IMR-90 (cell line): ENCODE measurements at regions not wholly inside any gene's neighbourhood (a gene's known extent, or its start where the extent isn't known, plus 50 kb on each side); places are given as distances from the start of the nearest gene placed in this dataset.

Source experiments
- ATAC-seq: fragments of 200-7000 bp; cut with Tn5 transposase; 2 replicates; pipeline ENCODE4 v1.9.1; 2020; ENCODE audit warnings: low read depth, mild to moderate bottlenecking, moderate library complexity
- BruUV-seq: library from RNA; stranded (reverse); fragments of 400-500 nt; replicated peaks from 2 replicates; lab custom pipeline; 2021; lab: Mats Ljungman, UMichigan
- CTCF ChIA-PET: fragments of 300-600 bp; formaldehyde crosslinking; extraction: SDS; loops from one replicate; lab custom pipeline; 2021; ENCODE audit warnings: antibody characterized with exemption; lab: Yijun Ruan, JAX
- POLR2A ChIA-PET: fragments of 300-600 bp; sonication (Branson Sonifier 250); formaldehyde crosslinking; loops from one replicate; lab custom pipeline; 2022; ENCODE audit warnings: antibody characterized with exemption; ENCODE audit not compliant: unreplicated experiment; lab: Charles Lee
- DNase-seq: peaks from one replicate; pipeline ENCODE4 v3.0.0; 2013
- H2AFZ ChIP-seq: replicated peaks from 2 replicates; pipeline ENCODE3; 2013; ENCODE audit warnings: low read length, mild to moderate bottlenecking; ENCODE audit not compliant: poor library complexity
- H2AK5ac ChIP-seq: 2 replicates; pipeline ENCODE4 v1.6.1; 2013; ENCODE audit warnings: low read depth, low read length, inconsistent platforms
- H2AK9ac ChIP-seq: replicated peaks from 2 replicates; pipeline ENCODE3; 2013; ENCODE audit warnings: mild to moderate bottlenecking, low read depth, low read length, moderate library complexity; ENCODE audit not compliant: poor library complexity
- H2BK120ac ChIP-seq: 2 replicates; pipeline ENCODE4 v1.6.1; 2013; ENCODE audit warnings: low read depth, low read length, inconsistent platforms
- H2BK15ac ChIP-seq: 3 replicates; pipeline ENCODE4 v1.6.1; 2013; ENCODE audit warnings: low read depth, low read length, inconsistent platforms
- H2BK20ac ChIP-seq: 2 replicates; pipeline ENCODE4 v1.6.1; 2013; ENCODE audit warnings: low read depth, mild to moderate bottlenecking, inconsistent platforms, low read length, moderate library complexity
- H2BK5ac ChIP-seq: 2 replicates; pipeline ENCODE4 v1.6.1; 2013; ENCODE audit warnings: mild to moderate bottlenecking, low read depth, low read length, inconsistent platforms; ENCODE audit not compliant: poor library complexity, severe bottlenecking
- H3K14ac ChIP-seq: replicated peaks from 2 replicates; pipeline ENCODE4 v1.6.1; 2013; ENCODE audit warnings: low read depth, low read length, inconsistent platforms
- H3K18ac ChIP-seq: 2 replicates; pipeline ENCODE4 v1.6.1; 2013; ENCODE audit warnings: low read depth, low read length, control low read depth
- H3K23ac ChIP-seq: 2 replicates; pipeline ENCODE4 v1.6.1; 2013; ENCODE audit warnings: low read depth, low read length, inconsistent platforms
- H3K27ac ChIP-seq: 2 replicates; pipeline ENCODE4 v1.5.1; 2013; ENCODE audit warnings: mild to moderate bottlenecking, control low read depth, low read length; ENCODE audit not compliant: insufficient read depth
- H3K27me3 ChIP-seq: 2 replicates; pipeline ENCODE4 v1.6.1; 2013; ENCODE audit warnings: low read length; ENCODE audit not compliant: control insufficient read depth, insufficient read depth
- H3K36me3 ChIP-seq: 2 replicates; pipeline ENCODE4 v1.6.1; 2013; ENCODE audit warnings: low read length, mixed read lengths; ENCODE audit not compliant: control insufficient read depth, insufficient read depth
- H3K4ac ChIP-seq: 2 replicates; pipeline ENCODE4 v1.6.1; 2013; ENCODE audit warnings: low read depth, low read length, inconsistent platforms
- H3K4me1 ChIP-seq: 2 replicates; pipeline ENCODE4 v1.6.1; 2013; ENCODE audit warnings: low read length, mixed read lengths; ENCODE audit not compliant: control insufficient read depth, insufficient read depth
- H3K4me2 ChIP-seq: 2 replicates; pipeline ENCODE4 v1.6.1; 2013; ENCODE audit warnings: low read depth, mild to moderate bottlenecking, control low read depth, low read length, moderate library complexity
- H3K4me3 ChIP-seq: 2 replicates; pipeline ENCODE4 v1.5.1; 2013; ENCODE audit warnings: low read depth, mild to moderate bottlenecking, control low read depth, low read length, moderate library complexity; ENCODE audit not compliant: insufficient read depth
- H3K56ac ChIP-seq: 2 replicates; pipeline ENCODE4 v1.6.1; 2013; ENCODE audit warnings: low read length, inconsistent platforms; ENCODE audit not compliant: insufficient read depth; ENCODE audit errors: extremely low read depth
- H3K79me1 ChIP-seq, 2 experiments: 2 replicates each; pipeline ENCODE4 v1.6.1; 2013; ENCODE audit warnings: low read length in 2 of 2, inconsistent platforms in 1 of 2, low read depth in 1 of 2
- H3K9ac ChIP-seq: 2 replicates; pipeline ENCODE4 v1.6.1; 2013; ENCODE audit warnings: low read depth, low read length, control low read depth
- H3K9me1 ChIP-seq: 2 replicates; pipeline ENCODE4 v1.6.1; 2013; ENCODE audit warnings: low read length, inconsistent platforms; ENCODE audit not compliant: insufficient read depth
- H3K9me3 ChIP-seq: 2 replicates; pipeline ENCODE4 v1.6.1; 2013; ENCODE audit warnings: low read length; ENCODE audit not compliant: control insufficient read depth, insufficient read depth
- H4K20me1 ChIP-seq: 2 replicates; pipeline ENCODE4 v1.6.1; 2013; ENCODE audit warnings: low read length, inconsistent platforms; ENCODE audit not compliant: insufficient read depth
- H4K5ac ChIP-seq: 2 replicates; pipeline ENCODE4 v1.6.1; 2013; ENCODE audit warnings: mild to moderate bottlenecking, low read depth, low read length, control low read depth
- H4K8ac ChIP-seq, 2 experiments: 2 replicates each; pipeline ENCODE4 v1.6.1; 2013; ENCODE audit warnings: low read depth in 2 of 2, low read length in 2 of 2, control low read depth in 1 of 2, inconsistent platforms in 1 of 2
- H4K91ac ChIP-seq: 2 replicates; pipeline ENCODE4 v1.6.1; 2013; ENCODE audit warnings: low read depth, low read length, inconsistent platforms; ENCODE audit not compliant: insufficient read depth
- CEBPB ChIP-seq: IDR thresholded peaks from 2 replicates; pipeline ENCODE4 v1.6.1; 2012; ENCODE audit warnings: low read depth, low read length, improper control_type of control experiment
- WGBS, 2 experiments: methylation state at CpG; one replicate each; pipeline versions ENCODE4 v1.1.5 to v1.1.7; 2013; ENCODE audit warnings: missing lambda C conversion rate in 2 of 2; ENCODE audit not compliant: insufficient read length in 1 of 2; ENCODE audit errors: extremely low coverage in 2 of 2; 5-methylcytosine and 5-hydroxymethylcytosine counted together
- dilution Hi-C: fragments of 300-500 bp; cut with HindIII; formaldehyde crosslinking; loops from one replicate; pipeline ENCODE4 v1.14.3; 2018; ENCODE audit warnings: low sequenced_read_pairs; ENCODE audit not compliant: unreplicated experiment
- in situ Hi-C: fragments of 300-500 bp; cut with MboI; formaldehyde crosslinking; loops from 3 replicates; pipeline ENCODE4 v1.14.3; 2019; ENCODE audit warnings: low sequenced_read_pairs, inconsistent platforms, mixed read lengths
- intact Hi-C: fragments of 100-400 bp; cut with micrococcal nuclease; formaldehyde crosslinking; loops from 2 replicates; pipeline ENCODE4 v1.10.0; 2022
- TF ChIP-seq, protein P1 (sequence below): conservative IDR thresholded peaks from 2 replicates; pipeline ENCODE4 v1.5.1; 2012; ENCODE audit warnings: mild to moderate bottlenecking, low read depth, low read length, improper control_type of control experiment

GRCh38 chr3:189084620-189085019 lies 87.2 kb upstream of the TPRG1 start:
- no peak overlapping the region for H4K8ac ChIP-seq
- no TSS peak for BruUV-seq
- in situ Hi-C loops: no loop called here
- H3K9me3 ChIP-seq: no peaks in the 10 kb centered on the region
- intact Hi-C loops: no loop called here
- dilution Hi-C loops: no loop called here
- no peak overlapping the region for H2BK15ac ChIP-seq
- peaks cover 4% of the 10 kb centered on the region; the same call in 1 of the 2 replicates for H3K27me3 ChIP-seq
- H4K20me1 ChIP-seq: no peaks in the 10 kb centered on the region
- H3K23ac ChIP-seq: no peak overlapping the region
- no peak overlapping the region for H3K9ac ChIP-seq
- H2AK5ac ChIP-seq: no peak overlapping the region
- no peak overlapping the region for H4K5ac ChIP-seq
- no peak overlapping the region for H3K4ac ChIP-seq
- H3K56ac ChIP-seq: no peak overlapping the region
- H3K14ac ChIP-seq: no peak overlapping the region
- no peaks in the 10 kb centered on the region for H3K4me1 ChIP-seq
- no CpG with 5 or more reads among the region's 4 CpGs for whole genome bisulfite sequencing, 2 experiments
- no peak overlapping the region for H2BK120ac ChIP-seq
- H3K27ac ChIP-seq: no peak overlapping the region
- H4K91ac ChIP-seq: no peak overlapping the region
- no peaks in the 10 kb centered on the region for H3K36me3 ChIP-seq
- H3K18ac ChIP-seq: no peak overlapping the region
- H3K4me2 ChIP-seq: no peak overlapping the region
- ATAC-seq (no peak), DNase-seq (no peak)
- H2AK9ac ChIP-seq: no peak overlapping the region
- H2BK5ac ChIP-seq: no peak overlapping the region
- ChIA-PET CTCF (interaction anchor here (1.0 kb wide), 1 partner anchor 13 kb away, joined by 3 read pairs; no protein-coding TSS in a partner anchor), POLR2A (no interaction called here)
- no peaks in the 10 kb centered on the region for H3K79me1 ChIP-seq
- H3K4me3 ChIP-seq: no peak overlapping the region
- H2AFZ ChIP-seq: no peak overlapping the region
- no peaks in the 10 kb centered on the region for H3K9me1 ChIP-seq
- TF ChIP-seq CEBPB: peak; percentile 89
- TF ChIP-seq, protein P1, sequence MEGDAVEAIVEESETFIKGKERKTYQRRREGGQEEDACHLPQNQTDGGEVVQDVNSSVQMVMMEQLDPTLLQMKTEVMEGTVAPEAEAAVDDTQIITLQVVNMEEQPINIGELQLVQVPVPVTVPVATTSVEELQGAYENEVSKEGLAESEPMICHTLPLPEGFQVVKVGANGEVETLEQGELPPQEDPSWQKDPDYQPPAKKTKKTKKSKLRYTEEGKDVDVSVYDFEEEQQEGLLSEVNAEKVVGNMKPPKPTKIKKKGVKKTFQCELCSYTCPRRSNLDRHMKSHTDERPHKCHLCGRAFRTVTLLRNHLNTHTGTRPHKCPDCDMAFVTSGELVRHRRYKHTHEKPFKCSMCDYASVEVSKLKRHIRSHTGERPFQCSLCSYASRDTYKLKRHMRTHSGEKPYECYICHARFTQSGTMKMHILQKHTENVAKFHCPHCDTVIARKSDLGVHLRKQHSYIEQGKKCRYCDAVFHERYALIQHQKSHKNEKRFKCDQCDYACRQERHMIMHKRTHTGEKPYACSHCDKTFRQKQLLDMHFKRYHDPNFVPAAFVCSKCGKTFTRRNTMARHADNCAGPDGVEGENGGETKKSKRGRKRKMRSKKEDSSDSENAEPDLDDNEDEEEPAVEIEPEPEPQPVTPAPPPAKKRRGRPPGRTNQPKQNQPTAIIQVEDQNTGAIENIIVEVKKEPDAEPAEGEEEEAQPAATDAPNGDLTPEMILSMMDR: no peak
- no peak overlapping the region for H2BK20ac ChIP-seq
